ENCODE measurements at regions not wholly inside any gene's neighbourhood (a gene's known extent, or its start where the extent isn't known, plus 50 kb on each side); places are given as distances from the start of the nearest gene placed in this dataset.

DNA sequence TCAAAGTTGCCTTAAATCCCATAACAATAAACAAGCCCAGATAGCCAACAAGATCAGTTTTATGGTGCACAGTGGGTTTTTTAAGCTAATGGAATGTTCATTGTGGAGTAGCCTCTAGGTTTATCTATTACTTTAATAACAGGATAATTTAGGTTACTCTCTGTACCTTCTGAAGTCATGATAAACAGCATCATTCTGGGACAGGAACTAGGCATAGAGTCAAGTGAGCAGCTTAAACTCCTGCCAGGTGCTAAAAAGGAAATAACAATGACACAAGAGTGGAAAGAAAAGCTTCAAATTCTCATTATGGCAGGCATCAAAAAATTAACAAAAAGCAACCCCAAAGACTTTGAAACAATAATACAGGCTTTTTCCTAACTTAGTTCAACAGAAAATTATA is 228.8 kb downstream of the HACE1 start:
- intact Hi-C loops (cut with DNase I; ENCODE audit: low total_unique reads): no loop called here
- Histone ChIP-seq H3K36me3 (no peaks in the 10 kb centered on the region), H3K27me3 (no peaks in the 10 kb centered on the region), H3K9me3 (no peaks in the 10 kb centered on the region), H3K4me1 (peaks cover 0 to 27% (median 13%) of the 10 kb centered on the region in 4 donors), H3K4me3 (no peak overlapping the region), H3K27ac (no peak overlapping the region)
- in situ Hi-C loops (cut with MboI; ENCODE audit: low pct_ligation_motif_present in 1 of 4, low pct_unique_long_range_greater_than_20kb in 1 of 4, low sequenced_read_pairs in 3 of 4): no loop called here
- DNase-seq: no peak
- no peak for TF ChIP-seq POLR2AphosphoS5 (IDR thresholded peaks at IDR 0.05)
- no peak for TF ChIP-seq POLR2A (IDR thresholded peaks at IDR 0.05)
- TF ChIP-seq EP300 (IDR thresholded peaks at IDR 0.05; ENCODE audit: low read depth): no peak
- no peak for TF ChIP-seq CTCF (IDR thresholded peaks at IDR 0.05)

- peaks cover 0 to 27% (median 13%) of the 10 kb centered on the region in 4 donors for H3K4me1 ChIP-seq
- no peaks in the 10 kb centered on the region for H3K27me3 ChIP-seq
- TF ChIP-seq CTCF (IDR thresholded peaks at IDR 0.05): no peak
- TF ChIP-seq POLR2A (IDR thresholded peaks at IDR 0.05): no peak
- no peak for TF ChIP-seq POLR2AphosphoS5 (IDR thresholded peaks at IDR 0.05)
- no peak for TF ChIP-seq EP300 (IDR thresholded peaks at IDR 0.05; ENCODE audit: low read depth)
- no peaks in the 10 kb centered on the region for H3K36me3 ChIP-seq
- 54 to 71% methylated on average over 1 to 3 of the region's 3 CpGs for WGBS, 2 donors (ENCODE audit: low coverage in 1 of 2)
- no peak for DNase-seq
- in situ Hi-C loops (cut with MboI; ENCODE audit: low pct_ligation_motif_present in 1 of 4, low pct_unique_long_range_greater_than_20kb in 1 of 4, low sequenced_read_pairs in 3 of 4): no loop called here
- H3K9me3 ChIP-seq: no peaks in the 10 kb centered on the region
- H3K4me3 ChIP-seq: no peak overlapping the region
- intact Hi-C loops (cut with DNase I; ENCODE audit: low total_unique reads): no loop called here
- H3K27ac ChIP-seq: no peak overlapping the region
These were observed 229.2 kb downstream of the HACE1 start for GRCh38 chr6:104630522-104630921.

DNA sequence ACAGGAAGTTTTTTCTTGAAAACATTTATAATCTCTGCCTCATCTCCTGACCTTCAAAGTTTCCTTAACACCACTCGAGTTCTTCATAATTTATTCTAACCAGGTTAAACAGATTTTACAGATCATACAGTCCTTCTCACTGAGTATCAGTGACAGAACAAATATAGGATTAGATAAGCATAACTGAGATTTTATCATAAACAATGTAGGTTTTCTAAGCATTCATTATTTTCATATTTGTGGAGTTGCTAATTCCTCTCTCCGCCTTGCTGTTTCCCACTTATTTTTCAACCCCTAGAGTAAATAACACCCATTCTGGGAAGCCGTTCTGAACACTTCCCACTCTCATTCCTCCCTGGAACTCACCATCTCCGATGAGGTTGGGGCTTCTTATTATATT is 229.9 kb downstream of the HACE1 start:
- TF ChIP-seq POLR2A (IDR thresholded peaks at IDR 0.05) (no peak), POLR2AphosphoS5 (IDR thresholded peaks at IDR 0.05) (no peak), EP300 (IDR thresholded peaks at IDR 0.05; ENCODE audit: low read depth) (no peak), CTCF (IDR thresholded peaks at IDR 0.05) (no peak)
- intact Hi-C loops (cut with DNase I; ENCODE audit: low total_unique reads): no loop called here
- Histone ChIP-seq H3K27ac (no peak overlapping the region), H3K9me3 (no peaks in the 10 kb centered on the region), H3K27me3 (no peaks in the 10 kb centered on the region), H3K4me3 (no peak overlapping the region), H3K36me3 (no peaks in the 10 kb centered on the region), H3K4me1 (peaks cover 0 to 27% (median 13%) of the 10 kb centered on the region in 4 donors)
- DNase-seq: no peak
- WGBS, 2 donors (ENCODE audit: low coverage in 1 of 2): 61 to 66% methylated on average over 4 of the region's 4 CpGs
- in situ Hi-C loops (cut with MboI; ENCODE audit: low pct_ligation_motif_present in 1 of 4, low pct_unique_long_range_greater_than_20kb in 1 of 4, low sequenced_read_pairs in 3 of 4): no loop called here

GRCh38 chr6:104625536-104625935 is 234.2 kb downstream of the HACE1 start:
- TF ChIP-seq EP300 (IDR thresholded peaks at IDR 0.05; ENCODE audit: low read depth) (no peak), POLR2A (IDR thresholded peaks at IDR 0.05) (no peak), CTCF (IDR thresholded peaks at IDR 0.05) (no peak)
- no peaks in the 10 kb centered on the region for H3K9me3 ChIP-seq
- in situ Hi-C loops (cut with MboI; ENCODE audit: low pct_ligation_motif_present in 1 of 4, low pct_unique_long_range_greater_than_20kb in 1 of 4, low sequenced_read_pairs in 3 of 4): no loop called here
- no peak overlapping the region for H3K4me3 ChIP-seq
- H3K4me1 ChIP-seq: peaks cover 0 to 4% (median 1%) of the 10 kb centered on the region in 4 donors
- no peaks in the 10 kb centered on the region for H3K27me3 ChIP-seq
- intact Hi-C loops (cut with DNase I; ENCODE audit: low total_unique reads): no loop called here
- no peaks in the 10 kb centered on the region for H3K36me3 ChIP-seq
- WGBS, 2 donors (ENCODE audit: low coverage in 1 of 2): 80% methylated on average over 5 of the region's 5 CpGs; no CpG with 5 or more reads in 1 of the 2 donors
- H3K27ac ChIP-seq: no peak overlapping the region
- no peak for DNase-seq
